ENCODE measurements at regions not wholly inside any gene's neighbourhood (a gene's known extent, or its start where the extent isn't known, plus 50 kb on each side); places are given as distances from the start of the nearest gene placed in this dataset.

DNA sequence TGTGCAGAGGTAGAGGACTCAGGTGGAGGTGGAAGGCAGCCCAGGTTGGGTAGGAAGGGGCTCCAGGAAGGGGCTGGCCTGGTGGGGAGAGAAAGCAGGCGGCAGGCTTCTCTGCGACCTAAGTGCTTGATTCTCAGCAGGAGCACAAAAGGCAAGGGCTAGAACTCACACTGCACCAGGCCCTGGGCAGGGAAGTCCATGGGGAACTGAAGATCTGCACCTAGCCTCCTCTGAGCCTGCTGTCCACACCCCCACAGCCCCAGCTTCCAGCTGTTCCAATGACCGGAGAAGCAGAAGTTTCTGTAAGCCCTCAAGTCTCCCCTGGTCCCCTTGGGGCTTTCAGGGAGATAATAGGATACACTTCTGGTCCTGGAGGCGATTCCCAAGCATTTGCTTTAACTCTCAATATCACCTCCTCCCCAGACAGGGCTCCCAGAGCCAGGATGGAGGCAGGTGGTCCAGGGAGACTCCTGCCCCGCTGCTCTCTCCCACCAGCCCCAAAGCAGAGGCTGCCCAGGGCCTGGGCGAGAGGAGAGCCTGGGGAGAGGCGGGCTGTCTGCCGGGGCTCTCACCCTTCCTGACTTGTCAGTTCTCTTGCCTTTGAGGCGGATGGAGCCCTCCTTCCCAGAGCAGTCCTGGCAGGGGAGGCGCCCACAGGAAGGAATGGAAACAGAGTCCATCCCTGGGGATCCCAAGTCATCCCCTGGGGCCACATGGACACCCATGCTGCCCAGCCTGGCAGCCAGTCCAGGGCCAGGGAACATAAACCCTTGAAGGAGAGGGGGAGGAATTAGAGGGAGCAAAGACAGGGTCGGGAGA is 126.0 kb downstream of the RBFOX3 start:
- no peak for DNase-seq (ENCODE audit: missing footprints)
- ATAC-seq = no peak
- intact Hi-C loops (cut with DNase I) = no loop called here

DNA sequence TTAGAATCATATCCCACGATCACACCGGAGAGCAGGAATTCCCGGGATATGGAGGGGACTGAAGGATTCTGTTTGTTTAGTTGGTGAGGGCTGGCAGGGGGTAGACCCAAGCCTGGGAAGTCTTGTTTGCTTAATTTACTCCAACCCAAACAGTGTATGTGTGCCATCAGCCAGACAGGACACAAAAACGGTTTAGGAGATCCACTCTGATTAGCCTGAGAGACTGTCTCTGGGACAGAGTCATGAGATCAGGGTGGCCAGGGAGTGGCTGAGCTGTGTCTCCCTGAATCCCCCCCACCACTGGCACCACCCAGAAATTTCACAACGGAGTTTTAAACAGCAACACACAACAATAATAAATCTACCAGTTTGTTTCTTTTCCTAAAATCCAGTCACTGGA is 127.0 kb downstream of the RBFOX3 start:
- ATAC-seq (no peak), DNase-seq (ENCODE audit: missing footprints) (no peak)
- intact Hi-C loops (cut with DNase I) = no loop called here

DNA sequence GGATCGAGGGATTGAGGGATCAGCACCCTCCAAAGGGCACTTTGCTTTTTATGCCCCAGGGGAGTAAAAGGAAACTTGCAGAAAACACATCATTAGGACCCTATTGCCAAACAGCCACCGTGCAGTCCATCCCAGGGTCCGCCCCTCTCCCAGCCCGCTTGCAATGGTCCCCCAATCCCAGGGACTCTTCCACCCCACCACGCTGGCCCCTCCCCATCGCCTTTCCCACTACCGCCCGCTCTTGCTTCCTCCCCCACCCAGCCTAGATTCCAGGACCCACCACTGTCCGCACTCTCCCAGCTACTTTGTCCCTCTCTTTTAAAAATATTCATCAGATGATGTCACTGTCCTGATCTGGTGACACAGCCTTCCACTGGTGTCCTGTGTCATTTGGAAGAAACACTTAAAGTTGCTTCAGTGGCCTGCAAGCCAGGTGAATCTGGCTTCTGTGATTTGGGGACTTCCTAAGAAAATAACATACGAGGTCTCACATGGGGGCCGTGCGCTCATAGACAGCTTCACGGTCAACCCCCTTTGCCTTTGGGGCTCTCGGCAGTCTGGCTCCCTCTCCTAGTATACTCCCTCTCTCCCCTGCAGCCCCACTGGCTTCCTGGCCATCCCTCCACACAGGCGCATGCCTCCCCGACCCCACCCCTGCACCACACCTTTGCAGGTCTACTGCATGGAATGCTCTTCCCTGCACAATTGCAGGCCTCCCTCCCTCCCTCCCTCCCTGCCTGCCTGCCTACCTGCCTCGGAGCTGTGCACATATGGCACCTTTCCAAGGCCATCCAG is 127.9 kb downstream of the RBFOX3 start:
- no peak for ATAC-seq
- no peak for DNase-seq (ENCODE audit: missing footprints)
- intact Hi-C loops (cut with DNase I) = no loop called here

DNA sequence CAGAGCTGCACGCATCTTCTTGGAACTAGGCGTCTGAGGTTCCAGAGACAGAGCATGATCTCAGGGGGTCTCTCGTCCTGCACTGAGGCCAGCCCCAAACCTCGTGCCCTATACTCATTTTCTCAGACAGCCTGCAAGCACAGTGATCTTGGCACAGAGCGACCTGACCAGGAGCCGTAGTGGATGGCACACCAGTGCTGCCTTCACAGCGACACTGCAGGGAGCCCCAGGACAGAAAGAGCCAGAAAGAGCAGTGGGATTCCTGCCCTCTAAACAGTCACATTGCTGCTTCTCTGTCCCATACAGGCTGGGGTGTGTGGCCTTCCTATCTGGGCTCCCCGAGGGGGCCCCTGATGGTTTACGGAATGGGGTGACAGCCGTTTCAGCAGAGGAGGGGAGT is 131.0 kb downstream of the RBFOX3 start:
- intact Hi-C loops (cut with DNase I) = no loop called here
- ATAC-seq = no peak
- DNase-seq (ENCODE audit: missing footprints) = no peak

DNA sequence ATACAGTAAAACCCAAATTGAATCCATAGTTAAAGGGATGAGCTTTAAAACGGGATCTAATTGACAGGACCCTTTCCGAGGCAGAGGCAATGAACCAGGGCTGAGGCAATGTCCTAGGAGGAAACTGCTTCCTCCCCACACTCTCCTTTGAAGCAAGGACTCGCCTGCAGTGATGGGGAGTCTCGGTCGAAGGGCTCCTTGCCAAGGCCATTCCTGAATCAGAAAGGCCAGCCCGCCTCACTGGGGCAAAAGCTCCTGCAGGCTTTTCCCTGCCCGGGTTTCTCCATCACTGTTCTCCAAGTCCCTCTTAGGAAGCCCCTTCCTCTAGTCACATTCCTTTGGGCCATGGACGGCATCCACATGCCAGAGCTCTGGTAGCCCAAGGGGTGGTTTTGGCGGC is 132.0 kb downstream of the RBFOX3 start:
- intact Hi-C loops (cut with DNase I) = no loop called here
- no peak for ATAC-seq
- no peak for DNase-seq (ENCODE audit: missing footprints)

DNA sequence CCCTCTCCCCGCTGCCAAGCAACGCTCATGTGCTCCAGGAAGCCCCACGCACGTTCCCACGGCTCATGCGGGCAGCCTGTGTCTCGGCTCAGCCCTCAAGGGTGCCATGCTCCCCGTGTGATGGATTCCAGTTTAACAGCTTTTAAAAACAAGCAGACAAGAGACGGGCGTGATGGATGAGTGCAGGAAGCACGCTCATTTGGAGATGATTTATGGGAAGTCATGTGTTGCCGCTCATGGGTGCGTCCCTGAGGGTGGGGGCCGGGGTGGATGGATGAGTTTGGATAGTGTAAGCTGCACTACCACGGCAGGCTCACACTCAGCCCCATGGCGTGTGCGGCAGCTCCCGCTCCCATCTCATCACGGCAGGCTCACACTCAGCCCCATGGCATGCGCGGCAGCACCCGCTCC is 132.8 kb downstream of the RBFOX3 start:
- intact Hi-C loops (cut with DNase I) = no loop called here
- DNase-seq (ENCODE audit: missing footprints) (no peak), ATAC-seq (no peak)

DNA sequence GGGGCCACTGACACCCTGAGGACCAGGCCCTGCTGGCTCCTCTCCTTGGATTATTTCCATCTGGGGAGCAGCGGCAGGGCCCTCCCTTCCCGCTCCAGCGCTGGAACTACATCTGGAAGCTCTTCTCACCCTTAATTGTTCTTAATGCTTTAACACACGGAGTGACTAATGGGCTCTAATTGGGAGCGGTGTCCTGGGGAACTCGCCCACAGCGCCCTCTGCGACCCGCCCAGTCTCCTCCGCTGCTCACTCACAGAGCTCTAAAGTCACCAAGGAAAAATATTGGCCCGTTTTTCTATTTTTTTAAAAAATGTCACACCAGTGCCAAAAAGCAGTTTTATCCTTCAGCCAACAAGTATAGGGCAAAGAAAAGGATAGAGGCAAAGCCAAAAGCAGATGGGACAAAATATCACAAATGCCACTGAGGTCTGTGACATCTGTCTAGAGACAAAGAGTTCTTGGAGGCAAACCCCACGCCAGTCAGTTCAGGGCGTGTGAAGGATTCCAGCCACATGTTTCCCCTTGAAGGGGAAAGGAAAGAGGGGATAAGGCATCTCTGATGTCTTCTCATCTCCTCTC is 134.7 kb downstream of the RBFOX3 start:
- no peak for DNase-seq (ENCODE audit: missing footprints)
- intact Hi-C loops (cut with DNase I) = no loop called here
- no peak for ATAC-seq

DNA sequence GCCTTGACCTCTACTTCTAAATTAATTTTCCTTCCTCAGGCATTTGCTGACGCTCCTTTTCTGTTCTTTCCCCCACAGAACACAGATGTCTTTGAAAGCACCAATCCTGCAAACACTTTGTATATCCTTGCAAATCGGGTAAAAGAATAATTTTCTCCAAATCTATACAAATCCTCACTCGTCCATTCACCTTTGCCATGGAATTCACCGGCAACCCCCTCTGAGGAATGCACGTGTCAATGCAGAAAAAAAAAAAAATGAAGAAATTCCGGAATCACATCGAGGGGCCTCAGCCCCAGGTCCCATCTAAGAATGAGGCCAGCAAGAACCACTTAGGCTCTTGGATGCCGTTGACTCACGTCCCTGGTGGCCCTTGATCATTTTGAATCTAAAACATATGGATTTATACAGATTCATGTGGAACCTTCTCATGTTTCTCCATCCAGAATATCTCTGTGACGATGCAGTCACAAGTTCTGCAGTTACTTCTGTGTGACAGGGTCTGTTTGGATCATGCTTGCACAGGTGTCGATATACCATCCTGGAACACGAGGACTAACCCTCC is 136.9 kb downstream of the RBFOX3 start:
- ATAC-seq = no peak

DNA sequence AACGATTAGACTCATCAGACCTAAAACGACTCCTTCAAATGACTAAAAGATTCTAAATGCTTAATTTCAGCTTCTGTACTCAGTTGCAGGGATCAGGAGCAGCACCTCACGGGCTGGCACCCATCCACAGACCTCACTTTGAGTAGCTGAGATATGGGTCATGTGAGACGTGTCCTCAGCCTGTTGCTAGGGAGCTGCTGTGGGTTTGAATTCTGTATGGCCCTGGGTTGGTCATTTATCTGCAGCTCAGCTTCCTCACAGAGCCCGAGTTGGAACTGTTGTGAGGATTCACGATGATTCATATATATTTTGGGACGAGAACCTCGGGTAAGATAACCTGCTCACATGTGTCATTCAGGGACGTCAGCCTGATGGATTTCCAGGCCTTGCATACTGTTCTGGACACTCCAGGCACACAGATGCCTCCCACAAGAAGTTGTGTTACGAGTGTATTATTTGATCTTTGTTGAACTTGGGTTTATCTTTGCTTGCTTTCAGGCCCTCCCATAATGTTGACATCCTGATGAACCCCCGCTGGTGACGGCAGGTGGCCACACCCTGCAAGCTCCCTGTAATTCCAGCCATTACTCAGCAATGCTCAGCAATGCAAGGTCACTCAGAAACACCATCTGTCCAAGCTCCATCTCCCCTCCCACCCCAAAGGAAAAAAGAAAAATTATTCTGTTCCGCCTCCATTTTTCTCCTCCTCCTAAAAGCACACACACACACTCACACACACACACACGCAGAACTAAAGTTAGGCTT is 137.6 kb downstream of the RBFOX3 start:
- intact Hi-C loops (cut with DNase I) = no loop called here
- ATAC-seq (no peak), DNase-seq (ENCODE audit: missing footprints) (no peak)

More for the DNA sequence above, 136.9 kb downstream of the RBFOX3 start:
- intact Hi-C loops (cut with DNase I) = no loop called here
- no peak for DNase-seq (ENCODE audit: missing footprints)

DNA sequence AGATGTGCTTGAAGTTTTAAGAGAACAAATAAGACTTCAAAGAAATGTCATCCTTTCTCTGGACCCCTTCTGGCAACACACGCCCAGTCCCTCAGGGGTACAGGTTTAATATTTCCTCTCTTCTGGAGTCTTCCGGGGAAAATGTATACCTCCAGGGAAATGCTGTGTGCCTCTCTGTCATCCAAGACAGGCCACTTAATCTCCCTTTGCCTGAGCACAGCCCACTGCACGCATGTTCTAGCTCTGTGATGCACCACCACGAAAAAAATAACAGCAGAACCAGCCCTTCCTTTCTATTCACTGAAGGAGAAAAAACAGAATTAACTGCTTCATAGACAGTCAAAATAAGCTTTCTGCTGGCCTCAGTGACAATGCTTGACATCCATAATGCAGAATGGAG is 140.1 kb downstream of the RBFOX3 start:
- DNase-seq (ENCODE audit: missing footprints) (no peak), ATAC-seq (no peak)
- intact Hi-C loops (cut with DNase I) = no loop called here

DNA sequence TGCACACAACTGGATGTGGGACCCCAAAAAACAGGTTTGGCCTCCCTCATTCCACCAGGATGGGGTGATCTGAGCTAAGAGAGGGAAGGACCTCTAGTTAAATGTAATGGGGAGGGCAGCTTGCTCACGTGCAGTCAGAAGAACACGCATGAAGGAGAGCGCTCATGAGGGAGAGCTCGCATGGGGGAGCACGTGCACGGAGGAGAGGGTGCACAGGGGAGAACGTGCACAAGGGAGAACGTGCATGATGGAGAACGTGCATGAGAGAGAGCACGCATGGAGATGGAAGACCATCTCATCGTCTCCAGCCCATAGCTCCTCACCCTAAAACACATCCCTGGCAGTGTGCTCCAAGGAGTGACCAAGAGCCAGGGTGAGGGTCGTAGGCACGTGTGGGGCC is 141.2 kb downstream of the RBFOX3 start:
- ATAC-seq (no peak), DNase-seq (ENCODE audit: missing footprints) (no peak)
- intact Hi-C loops (cut with DNase I) = no loop called here

DNA sequence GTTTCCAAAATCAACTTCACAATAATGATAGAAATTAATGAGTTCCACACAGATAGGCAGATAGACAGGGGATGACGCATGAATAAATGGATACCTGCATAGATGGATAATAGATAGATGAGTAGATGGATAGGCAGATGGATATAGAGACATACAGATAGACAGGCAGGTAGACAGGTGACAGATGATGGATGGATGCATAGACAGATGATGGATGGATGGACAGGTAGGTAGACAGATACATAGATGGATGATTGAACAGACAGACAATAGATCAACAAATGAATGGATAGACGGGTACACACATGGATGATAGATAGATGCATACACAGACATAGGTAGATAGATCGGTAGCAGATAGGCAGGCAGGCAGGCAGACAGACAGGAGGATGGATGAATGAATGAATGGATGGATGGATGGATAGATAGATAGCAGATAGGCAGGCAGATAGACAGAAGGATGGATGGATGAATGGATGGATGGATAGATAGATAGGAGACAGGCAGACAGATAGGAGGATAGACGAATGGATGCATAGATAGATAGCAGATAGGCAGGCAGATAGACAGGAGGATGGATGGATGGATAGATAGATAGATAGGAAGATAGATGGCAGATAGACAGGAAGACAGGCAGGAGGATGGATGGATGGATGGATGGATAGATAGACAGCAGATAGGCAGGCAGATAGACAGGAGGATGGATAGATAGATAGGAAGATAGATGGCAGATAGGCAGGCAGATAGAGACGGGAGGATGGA is 142.5 kb downstream of the RBFOX3 start:
- intact Hi-C loops (cut with DNase I) = no loop called here
- ATAC-seq (no peak), DNase-seq (ENCODE audit: missing footprints) (no peak)

DNA sequence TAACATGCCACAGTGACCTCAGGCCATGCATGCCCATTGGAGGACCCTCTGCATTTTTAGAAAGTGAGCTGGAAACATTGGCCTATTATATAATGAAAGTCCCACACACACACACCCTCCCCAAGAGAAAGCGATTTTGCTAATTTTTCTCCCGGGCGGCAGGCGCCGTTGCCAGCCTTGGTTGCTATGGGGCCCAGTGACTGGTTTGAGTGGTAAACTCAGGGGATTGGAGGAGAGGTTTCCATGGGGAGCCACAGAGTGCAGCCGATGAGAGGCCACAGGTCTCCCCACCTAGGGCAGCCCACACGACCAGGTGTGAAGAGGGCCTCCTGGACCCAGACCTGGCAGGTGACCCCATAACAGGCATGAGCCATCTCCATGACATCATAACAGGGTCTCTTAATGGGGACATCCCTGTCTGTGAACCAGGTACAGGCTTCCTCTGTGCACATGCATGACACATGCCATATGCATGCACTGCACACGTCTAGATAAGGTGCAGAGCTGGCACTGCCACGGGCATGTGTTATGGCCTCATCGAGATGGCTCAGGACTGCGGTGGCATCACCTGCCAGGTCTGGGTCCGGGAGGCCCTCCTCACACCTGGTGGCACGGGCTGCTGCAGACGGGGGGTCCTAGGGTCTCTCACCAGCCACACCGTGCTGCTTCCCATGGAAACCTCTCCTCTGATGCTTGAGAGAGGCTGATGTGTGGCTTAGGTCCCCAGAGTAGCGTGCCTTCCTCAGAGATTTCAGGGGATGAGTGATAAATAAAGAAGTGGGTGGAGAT is 144.1 kb downstream of the RBFOX3 start:
- no peak for ATAC-seq

DNA sequence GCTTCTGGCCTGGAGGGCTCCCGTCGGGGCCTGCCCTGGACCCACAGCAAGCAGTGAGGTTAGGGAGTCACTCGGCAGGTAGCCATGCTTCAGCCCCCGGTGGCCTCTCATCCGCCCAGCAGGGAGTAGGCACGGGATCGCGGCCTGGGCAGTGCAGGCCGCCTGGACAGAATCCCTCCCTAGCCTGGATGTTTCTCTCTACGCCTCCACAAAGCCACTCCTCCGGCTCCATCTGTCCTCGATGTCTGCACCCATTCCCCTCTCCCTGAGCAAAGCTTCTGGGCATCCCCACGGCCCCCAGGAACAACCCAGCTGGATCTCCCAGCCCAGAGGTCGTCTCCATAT is 145.2 kb downstream of the RBFOX3 start:
- no peak for DNase-seq (ENCODE audit: missing footprints)
- intact Hi-C loops (cut with DNase I) = no loop called here
- ATAC-seq = no peak

More for the DNA sequence above, 144.1 kb downstream of the RBFOX3 start:
- intact Hi-C loops (cut with DNase I) = no loop called here
- no peak for DNase-seq (ENCODE audit: missing footprints)

DNA sequence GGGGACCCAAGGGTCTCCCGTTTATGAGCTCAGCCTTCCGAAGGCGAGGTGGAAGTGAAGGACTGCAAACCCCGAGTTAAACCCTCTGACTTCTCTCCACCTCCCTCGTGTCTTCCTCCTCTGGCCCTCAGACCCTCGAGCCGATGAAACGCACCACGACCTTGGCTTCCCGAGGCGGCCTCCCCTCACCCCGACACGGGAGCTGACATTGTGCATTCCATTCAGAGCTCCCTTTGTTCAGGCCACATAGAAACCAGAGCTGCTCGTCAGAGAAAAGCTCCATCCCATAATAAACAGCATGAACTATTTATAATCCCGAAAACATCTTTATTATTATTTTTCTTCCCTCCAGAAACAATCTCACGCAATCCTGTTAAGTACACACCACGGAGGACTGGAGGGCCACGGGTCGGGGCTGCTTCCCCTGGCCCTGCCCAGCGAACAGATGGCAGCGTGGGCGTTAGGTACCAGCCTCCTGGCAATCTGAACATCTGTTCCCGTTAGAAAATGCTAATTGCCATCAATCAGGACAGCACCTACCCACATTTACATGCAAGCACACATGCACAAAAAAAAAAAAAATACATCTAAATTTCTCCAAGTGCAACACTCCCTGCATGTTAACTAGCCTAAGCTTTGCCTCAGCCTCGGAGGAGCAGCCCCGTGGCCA is 145.7 kb downstream of the RBFOX3 start:
- intact Hi-C loops (cut with DNase I) = no loop called here
- ATAC-seq (no peak), DNase-seq (ENCODE audit: missing footprints) (no peak)

DNA sequence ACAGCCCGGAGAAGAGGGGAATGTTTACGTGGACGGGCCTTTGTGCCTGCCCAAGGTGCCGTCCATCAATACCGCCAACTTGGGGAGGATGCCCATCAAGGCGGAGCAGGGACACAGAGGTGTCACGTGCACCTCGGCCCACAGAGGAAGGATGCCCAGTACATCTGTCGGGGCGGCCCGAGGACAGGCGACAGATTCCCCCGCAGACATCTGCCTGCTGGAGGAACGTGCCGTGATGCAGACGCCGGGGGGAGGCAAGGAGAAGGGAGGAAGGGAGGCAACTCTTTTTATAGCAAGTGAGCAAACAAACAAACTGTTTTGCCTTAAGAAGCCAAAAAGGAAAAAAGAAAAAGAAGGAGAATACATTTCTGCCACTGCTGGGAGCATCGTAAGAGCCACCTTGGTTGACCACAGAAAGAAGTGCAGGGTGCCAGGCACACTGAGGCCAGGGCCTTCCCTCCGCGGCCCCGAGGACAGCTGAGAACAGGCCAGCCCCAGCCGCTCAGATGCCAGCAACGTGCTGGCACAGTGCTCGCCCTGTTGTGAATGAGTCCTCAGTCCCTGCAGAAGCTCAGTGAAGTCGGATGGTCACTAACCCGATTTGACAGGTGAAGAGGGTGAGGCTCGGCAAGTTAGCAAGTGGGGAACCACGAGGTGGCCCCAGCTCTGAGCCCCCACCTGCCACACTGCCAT is 146.4 kb downstream of the RBFOX3 start:
- intact Hi-C loops (cut with DNase I) = no loop called here
- ATAC-seq = no peak
- no peak for DNase-seq (ENCODE audit: missing footprints)
